Endothelial cell of umbilical vein (primary cell): ENCODE measurements at regions not wholly inside any gene's neighbourhood (a gene's known extent, or its start where the extent isn't known, plus 50 kb on each side); places are given as distances from the start of the nearest gene placed in this dataset.

Source experiments
- CTCF ChIP-seq, 2 donors: IDR thresholded peaks; 1 replicate in 1 of 2; 2 replicates in 1 of 2; pipeline ENCODE4 v1.5.1; 2011; ENCODE audit warnings: low read length in 2 of 2, mild to moderate bottlenecking in 2 of 2, moderate library complexity in 2 of 2, control low read depth in 1 of 2, inconsistent platforms in 1 of 2, low read depth in 1 of 2; ENCODE audit not compliant: insufficient read depth in 1 of 2; ENCODE audit errors: extremely low read depth in 1 of 2
- EZH2 ChIP-seq: IDR thresholded peaks from 2 replicates; pipeline ENCODE4 v1.6.1; 2012; ENCODE audit warnings: borderline replicate concordance, low read depth, mild to moderate bottlenecking, moderate library complexity, low read length, inconsistent platforms; ENCODE audit not compliant: severe bottlenecking
- FOS ChIP-seq: IDR thresholded peaks from 2 replicates; pipeline ENCODE4 v1.6.1; 2011; ENCODE audit warnings: mild to moderate bottlenecking, low read length, moderate library complexity, borderline replicate concordance; ENCODE audit not compliant: insufficient read depth
- MYC ChIP-seq: IDR thresholded peaks from one replicate; pipeline ENCODE4 v1.6.1; 2011; ENCODE audit warnings: mild to moderate bottlenecking, low read depth, low read length
- POLR2AphosphoS5 ChIP-seq: IDR thresholded peaks from 2 replicates; pipeline ENCODE4 v1.6.1; 2012; ENCODE audit warnings: low read depth, mild to moderate bottlenecking, control low read depth, low read length, moderate library complexity; ENCODE audit not compliant: insufficient read depth

- TF ChIP-seq CTCF (IDR thresholded peaks at IDR 0.05; ENCODE audit: extremely low read depth in 1 of 2, insufficient read depth in 1 of 2, low read depth in 1 of 2, low read length in 2 of 2) (no peak), FOS (no peak), EZH2 (no peak), POLR2AphosphoS5 (no peak), MYC (no peak)
These were observed 1200.8 kb upstream of the GYPC start for GRCh38 chr2:125455110-125455509.
